NB4 (cell line): ENCODE measurements at regions not wholly inside any gene's neighbourhood (a gene's known extent, or its start where the extent isn't known, plus 50 kb on each side); places are given as distances from the start of the nearest gene placed in this dataset.

ENCODE experiments used
- CTCF ChIP-seq: IDR thresholded peaks from one replicate; pipeline ENCODE4 v1.5.1; 2012; ENCODE audit warnings: low read depth, low read length
- MAX ChIP-seq: IDR thresholded peaks from 2 replicates; pipeline ENCODE4 v1.6.1; 2011; ENCODE audit warnings: low read depth, low read length
- MYC ChIP-seq: IDR thresholded peaks from 2 replicates; pipeline ENCODE4 v1.6.1; 2011; ENCODE audit warnings: low read depth, low read length
- POLR2A ChIP-seq: IDR thresholded peaks from 2 replicates; pipeline ENCODE4 v1.6.1; 2011; ENCODE audit warnings: mild to moderate bottlenecking; ENCODE audit not compliant: insufficient read length; ENCODE audit errors: extremely low read depth

- TF ChIP-seq CTCF: no peak
- no peak for TF ChIP-seq MAX
- no peak for TF ChIP-seq POLR2A
- no peak for TF ChIP-seq MYC
Measured at GRCh38 chr3:196141866-196142201, 59.9 kb upstream of the TFRC start.
